HG03565 (cell line): ENCODE measurements at regions not wholly inside any gene's neighbourhood (a gene's known extent, or its start where the extent isn't known, plus 50 kb on each side); places are given as distances from the start of the nearest gene placed in this dataset.
"Not testable (repeated sequence)": the region's sequence is repeated elsewhere in the genome, so short reads cannot be mapped to it uniquely, and the experiment has no call there.

ENCODE experiments used
- ATAC-seq: cut with Tn5 transposase; IDR thresholded peaks from one replicate; pipeline ENCODE4 v1.9.1; 2021; ENCODE audit warnings: mild to moderate bottlenecking, moderate library complexity; ENCODE audit not compliant: unreplicated experiment

DNA sequence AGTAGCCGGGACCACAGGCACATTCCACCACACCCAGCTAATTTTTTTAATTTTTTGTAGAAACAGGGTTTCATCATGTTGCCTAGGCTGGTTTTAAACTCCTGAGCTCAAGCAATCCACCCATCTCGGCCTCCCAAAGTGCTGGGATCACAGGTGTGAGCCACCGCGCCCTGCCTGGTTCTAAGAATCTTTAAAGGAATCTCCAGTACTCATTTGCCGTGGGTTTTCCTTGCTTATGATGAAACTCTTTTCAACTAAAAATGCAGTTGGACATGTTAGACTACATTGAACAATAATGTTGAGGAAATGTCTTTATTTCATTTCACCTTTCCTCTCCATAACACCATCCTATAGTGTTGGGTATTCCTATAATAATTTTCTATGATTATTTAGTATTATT lies 121.6 kb downstream of the ZNF281 start:
- no peak for ATAC-seq

DNA sequence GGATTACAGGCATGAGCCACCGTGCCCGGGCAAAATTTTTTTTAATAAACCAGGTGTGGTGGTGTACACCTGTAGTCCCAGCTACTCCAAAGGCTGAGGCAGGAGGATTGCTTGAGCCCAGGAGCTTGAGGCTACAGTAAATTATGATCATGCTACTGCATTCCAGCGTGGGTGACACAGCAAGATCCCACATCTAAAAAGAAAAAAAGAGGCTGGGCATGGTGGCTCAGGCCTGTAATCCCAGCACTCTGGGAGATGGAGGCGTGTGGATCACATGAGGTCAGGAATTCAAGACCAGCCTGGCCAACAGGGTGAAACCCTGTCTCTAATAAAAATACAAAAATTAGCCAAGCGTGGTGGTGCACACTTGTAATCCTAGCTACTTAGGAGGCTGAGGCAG lies 125.6 kb downstream of the ZNF281 start:
- not testable (repeated sequence) for ATAC-seq

- no peak for ATAC-seq
Observed at GRCh38 chr1:200282497-200283122, 127.2 kb downstream of the ZNF281 start.

GRCh38 chr1:200281201-200281835 lies 128.5 kb downstream of the ZNF281 start:
- no peak for ATAC-seq

DNA sequence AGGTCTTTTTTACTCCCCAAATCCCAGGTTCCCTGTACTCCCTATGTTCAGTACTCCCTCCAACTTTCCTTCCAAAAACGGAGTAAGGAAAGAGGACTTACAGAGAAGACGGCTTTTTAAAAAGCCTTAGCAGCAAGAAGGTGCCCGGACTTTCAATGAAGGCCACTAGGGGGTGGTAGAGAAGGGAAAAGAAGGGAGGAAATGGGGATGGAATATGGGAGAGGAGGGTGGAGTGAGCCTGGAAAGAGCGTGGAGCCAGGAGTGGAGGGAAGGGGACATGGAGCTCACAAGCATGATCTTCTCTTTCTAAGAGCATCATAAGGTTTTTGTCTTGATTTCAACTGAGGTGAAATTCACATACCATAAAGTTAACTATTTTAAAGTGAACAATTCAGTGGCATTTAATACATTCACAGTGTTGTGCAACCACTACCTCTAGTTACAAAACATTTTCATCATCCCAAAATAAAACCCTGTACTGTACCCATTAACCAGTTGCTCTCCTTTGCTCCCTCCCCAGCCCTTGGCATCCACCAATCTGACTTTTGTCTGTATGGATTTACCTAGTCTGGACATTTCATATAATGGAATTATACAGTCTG lies 129.9 kb downstream of the ZNF281 start:
- no peak for ATAC-seq

DNA sequence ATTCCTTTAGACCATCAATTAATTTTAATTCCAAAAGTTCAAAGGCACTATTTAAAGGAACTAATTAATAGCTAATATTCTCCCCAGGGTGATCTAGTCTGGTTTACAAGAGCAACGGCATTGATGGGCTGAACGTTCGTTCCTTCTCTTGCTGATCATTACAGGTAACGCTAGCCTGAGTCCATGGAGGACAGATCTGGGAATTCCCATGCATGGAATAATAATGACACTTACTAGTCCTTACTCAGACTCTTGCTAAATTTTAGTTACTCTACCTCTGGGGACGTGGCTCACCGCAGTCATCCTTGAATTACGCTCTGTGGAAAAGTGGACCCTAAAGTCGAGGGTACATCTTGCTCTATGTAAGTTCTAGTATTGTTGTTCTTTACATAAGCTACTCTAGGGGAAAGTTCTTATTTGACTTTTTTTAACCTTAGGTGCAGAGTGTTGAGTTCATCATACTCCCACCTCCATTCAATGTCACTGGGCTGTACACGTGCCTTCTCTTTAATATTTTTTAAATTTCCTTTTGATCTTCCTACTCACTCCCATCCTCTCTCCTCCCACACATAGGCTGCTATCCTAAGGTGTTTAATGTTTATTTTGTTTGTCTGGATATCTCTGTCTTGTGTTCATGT lies 133.9 kb downstream of the ZNF281 start:
- no peak for ATAC-seq

- ATAC-seq: no peak
Observed at GRCh38 chr1:200275415-200275814, 134.4 kb downstream of the ZNF281 start.

DNA sequence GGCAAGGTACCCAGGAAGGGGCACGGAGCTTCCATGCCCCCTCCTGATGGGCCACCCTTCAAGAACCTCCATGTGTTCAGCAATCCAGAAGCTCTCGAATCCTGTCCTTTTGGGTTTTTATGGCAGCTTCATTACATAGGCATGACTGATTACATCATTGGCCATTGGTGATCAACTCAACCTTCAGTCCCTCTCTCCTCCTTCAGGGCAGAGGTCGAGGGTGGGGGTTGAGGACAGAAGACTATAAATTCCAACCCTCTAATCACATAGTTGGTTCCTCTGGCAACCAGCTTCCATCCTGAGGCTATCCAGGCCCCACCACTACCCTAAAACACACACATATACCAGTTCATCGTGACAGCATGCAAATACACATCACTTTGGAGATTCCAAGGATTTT lies 135.7 kb downstream of the ZNF281 start:
- no peak for ATAC-seq

GRCh38 chr1:200272481-200273068 lies 137.3 kb downstream of the ZNF281 start:
- ATAC-seq: no peak

GRCh38 chr1:200269256-200269655 lies 140.6 kb downstream of the ZNF281 start:
- ATAC-seq: no peak

DNA sequence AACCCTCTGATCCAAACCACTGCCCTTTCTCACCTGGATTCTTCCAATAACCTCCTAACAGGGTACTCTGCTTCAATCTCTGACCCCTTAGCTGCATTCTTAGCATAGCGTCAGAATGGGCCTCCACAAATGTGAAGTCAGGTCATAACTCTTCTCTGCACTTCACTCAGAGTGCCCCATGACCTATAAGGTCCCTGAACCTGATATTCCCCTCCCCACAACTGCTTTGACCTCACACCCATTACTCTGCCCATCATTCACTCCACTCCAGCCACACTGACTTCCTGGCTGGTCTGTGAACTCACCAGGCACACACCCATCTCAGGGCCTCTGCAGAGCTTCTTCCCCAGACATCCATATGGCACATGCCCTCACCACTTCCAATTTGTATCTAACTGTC lies 141.9 kb downstream of the ZNF281 start:
- no peak for ATAC-seq

- ATAC-seq: no peak
Observed at GRCh38 chr1:200267458-200267857, 142.4 kb downstream of the ZNF281 start.

DNA sequence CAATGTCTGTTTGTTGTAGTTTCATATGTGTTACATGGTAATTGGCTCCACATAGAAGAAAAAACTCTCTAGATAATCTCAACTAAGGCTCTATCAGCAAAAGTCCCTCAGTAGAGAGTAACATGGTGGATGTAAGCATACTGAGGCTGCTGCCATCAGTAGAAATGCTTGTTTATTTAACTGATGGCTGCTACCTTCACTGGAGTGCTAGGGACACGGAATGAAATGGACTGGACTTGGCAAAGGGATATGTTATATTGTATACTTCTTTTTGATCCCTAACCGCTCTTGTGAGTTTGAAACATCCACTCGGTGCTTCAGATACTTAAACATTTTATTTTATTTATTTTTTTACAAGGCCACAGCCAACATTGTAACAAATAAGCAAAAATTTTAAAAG lies 143.0 kb downstream of the ZNF281 start:
- no peak for ATAC-seq

GRCh38 chr1:200265881-200266280 lies 144.0 kb downstream of the ZNF281 start:
- ATAC-seq: no peak

DNA sequence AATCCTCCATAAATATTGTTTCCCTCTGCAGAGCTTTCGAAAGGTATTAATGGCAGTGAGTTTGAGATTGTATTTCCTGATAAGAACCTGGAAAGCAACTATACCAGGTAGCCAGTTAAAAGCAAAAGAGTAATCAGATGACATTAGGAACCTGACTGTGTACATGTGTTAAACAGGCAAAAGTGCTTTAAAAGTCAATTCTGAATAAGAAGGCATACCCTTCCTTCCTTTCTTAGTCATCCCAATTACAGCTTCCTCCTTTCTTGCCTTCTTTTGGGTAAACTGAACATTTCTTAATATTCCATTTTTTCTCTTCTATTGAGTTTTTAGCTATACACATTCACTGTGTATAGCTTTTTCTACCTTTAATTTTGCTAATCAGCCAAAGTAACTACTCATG lies 144.7 kb downstream of the ZNF281 start:
- ATAC-seq: no peak

DNA sequence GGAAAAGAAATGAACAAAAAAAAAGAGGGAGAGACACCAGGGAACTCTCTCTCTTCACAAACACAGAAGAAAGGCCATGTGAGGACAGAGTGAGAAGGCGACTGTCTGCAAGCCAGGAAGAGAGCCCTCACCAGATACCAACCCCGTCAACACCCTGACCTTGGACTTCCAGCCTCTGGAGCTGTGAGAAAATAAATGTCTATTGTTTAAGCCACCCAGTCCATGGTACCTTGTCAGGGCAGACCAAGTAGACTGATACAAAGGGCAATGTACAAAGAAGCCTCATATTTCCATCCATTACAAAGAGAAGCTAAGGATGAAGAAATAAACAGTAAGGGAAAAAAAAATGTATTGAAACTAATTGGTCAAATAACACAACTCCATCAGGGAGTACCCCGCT lies 146.6 kb downstream of the ZNF281 start:
- no peak for ATAC-seq

DNA sequence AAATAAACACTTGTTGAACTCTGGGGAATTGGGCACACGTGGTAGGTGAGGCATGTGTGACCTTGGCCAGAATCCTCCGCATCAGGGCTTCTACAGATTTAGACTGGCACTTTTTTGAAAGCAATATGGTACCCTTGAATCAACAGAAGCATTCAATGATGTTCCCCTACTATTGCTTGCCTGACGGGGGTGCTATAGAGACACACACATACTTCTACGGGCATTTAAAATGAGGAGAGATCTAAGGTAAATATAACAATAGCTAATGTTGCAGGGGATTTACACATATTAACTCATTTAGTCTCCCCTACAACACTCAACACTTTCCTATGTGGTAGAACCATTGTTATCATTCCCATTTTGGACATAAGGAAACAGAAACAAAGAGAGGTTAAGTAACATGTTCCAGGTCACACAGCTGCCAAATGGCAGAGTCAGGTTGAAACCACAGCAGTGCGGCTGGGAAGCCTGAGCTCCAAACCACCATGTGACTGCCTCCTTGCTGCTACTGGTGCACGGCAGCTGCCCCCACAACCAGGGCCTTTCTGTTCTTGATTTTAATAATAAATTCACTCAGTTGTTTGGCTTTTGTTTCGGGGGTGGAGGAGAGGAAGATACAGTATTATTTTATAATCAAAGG lies 147.4 kb downstream of the ZNF281 start:
- peak; percentile 79 for ATAC-seq

DNA sequence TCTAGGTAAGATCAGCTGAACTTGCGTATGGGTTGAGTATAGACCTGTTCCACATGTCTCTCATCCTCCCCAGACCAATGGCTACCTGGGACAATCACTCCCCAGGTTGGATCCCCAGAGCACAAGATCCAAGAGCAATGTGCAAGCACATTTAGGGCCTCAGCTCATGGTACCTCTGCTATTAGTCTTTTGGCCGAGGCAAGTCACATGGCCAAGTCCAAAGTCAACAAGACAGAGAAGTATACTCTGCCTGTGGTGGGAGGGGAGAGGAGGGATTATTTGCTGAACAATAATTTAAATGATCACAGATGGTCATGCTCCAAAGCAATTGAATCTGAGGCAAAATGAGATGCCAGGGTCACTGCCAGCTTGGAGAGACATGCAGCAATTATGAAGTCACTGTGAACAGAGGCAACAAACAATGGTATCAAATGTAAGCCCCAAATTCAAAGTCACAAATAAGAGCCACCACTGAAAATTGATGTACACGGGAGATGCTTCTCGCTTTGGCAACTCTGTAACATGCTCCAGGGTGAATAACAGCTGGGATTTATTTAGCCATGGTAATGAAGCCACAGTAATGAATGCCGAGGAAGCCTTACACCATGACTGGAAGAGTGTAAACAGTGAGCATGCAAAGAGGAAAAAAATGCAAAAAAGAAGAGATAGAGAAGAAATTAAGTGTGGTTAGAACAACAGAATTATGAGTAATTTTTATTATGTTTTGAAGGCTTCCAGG lies 149.1 kb downstream of the ZNF281 start:
- ATAC-seq: no peak

DNA sequence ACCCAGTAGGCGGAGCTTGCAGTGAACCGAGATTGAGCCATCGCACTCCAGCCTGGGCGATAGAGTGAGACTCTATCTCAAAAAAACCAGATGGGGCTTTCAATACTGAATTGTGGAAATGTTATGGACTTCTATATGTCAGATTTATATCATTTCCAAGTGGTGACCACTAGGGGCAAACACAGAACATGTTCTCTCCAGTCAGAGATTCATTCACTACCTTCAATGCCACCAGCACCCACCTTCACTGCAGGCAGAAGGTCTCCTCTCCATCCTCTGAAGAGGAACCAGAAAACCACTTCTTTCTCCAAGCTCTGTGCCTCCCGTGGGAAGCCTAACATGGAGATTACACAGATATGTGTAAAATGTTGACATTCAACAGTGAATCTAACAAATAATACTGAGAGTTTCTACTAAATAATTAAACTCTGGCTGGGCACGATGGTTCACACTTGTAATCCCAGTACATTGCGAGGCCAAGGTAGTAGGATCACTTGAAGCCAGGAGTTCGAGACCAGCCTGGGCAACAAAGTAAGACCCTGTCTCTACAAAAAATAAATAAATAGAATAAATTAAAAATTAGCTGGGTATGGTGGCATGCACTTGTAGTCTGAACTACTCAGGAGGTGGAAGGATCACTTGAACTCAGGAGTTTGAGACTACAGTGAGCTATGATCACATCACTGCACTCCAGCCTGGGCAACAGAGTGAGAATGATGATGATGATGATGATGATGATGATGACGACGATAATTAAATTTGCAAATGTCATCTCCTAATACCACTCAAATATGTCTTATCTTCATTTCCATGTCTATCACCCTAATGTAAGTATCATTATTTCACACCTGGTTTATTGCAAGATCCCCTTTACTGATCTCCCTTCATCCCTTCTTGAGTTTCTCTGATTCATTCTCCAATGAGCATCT lies 151.1 kb downstream of the ZNF281 start:
- ATAC-seq: no peak
